8988T (cell line): ENCODE measurements at regions not wholly inside any gene's neighbourhood (a gene's known extent, or its start where the extent isn't known, plus 50 kb on each side); places are given as distances from the start of the nearest gene placed in this dataset.

Source experiments
- DNase-seq: peaks from one replicate; pipeline ENCODE4 v3.0.0; 2011

- no peak for DNase-seq
These were observed 837.7 kb upstream of the ZNF608 start for GRCh38 chr5:125584140-125584520.

DNA sequence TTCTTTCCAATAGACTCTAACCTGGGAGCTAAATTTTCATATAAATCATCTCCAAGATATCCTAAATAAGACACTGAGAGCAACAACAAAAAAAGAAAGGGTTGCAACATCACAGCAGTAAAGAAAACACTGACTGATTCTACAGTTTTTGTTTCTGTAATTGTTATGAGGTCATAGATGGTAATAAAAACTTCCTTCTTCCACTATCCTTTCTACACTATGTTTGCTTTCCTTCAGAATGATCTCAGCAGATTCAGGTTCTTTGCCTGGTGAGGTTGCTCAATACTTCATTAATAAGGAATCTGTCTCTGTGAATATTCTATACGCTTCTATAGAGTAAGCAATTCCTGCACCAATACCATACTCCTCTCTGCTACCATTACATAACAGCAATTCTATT is 835.6 kb upstream of the GRAMD2B start:
- DNase-seq: no peak

- no peak for DNase-seq
These were observed 830.4 kb upstream of the GRAMD2B start for GRCh38 chr5:125592856-125593255.

GRCh38 chr5:125595095-125595494 is 828.1 kb upstream of the GRAMD2B start:
- DNase-seq: no peak

DNA sequence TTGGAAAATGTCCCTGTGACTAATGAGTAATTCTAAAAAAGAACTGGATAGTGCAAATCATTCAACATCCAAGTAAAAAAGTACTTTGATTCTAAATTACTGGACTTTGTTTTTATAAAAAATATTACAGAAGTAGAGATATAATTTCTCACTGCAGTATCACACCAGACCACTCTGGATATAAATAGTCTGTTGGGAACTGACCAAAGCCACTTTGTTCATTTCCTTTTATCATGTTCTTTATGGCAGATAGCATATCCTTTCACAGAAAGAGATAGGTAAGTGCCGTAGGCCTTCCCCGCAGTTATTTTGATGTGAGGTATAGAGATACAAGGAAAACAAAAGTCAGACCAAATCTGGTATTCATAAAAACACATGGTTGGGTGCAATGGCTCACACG is 827.4 kb upstream of the GRAMD2B start:
- no peak for DNase-seq

DNA sequence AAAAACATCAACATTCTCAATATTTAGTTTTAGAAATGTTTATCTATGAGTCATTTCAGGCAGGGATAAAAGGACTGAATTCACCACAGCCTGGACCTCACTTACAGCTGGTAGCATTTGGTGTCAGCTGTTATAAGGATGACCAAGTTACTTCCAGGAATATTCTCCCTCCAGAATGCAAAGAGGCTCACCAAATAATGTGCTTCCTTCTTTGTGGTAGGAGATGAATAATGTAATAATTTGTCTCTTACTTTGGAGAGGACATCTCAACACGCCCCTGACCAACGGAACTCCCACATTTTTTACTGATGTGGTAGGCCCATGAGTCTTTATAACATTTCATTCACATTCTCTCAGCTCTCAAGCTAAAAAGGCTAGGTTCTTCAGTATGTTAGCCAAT is 825.9 kb upstream of the GRAMD2B start:
- DNase-seq: no peak

DNA sequence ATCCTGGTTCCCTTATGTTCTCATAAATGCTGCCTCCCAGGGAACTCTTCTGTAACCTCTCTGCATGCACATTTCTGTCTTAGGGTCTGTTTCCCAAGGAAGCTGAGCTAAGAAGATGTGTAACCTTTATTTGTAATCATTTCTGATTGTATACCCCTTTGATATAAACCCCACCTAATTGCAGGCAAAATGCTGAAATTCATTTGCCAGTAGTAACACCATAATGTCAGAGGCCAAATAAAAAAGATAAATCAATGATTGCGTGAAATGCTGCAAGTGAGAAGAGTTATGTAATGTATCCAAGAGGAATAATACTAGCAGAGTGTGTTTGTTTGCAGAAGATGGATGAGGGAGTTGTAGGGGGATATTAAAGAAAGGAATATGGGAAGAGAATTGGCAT is 822.6 kb upstream of the GRAMD2B start:
- DNase-seq: no peak

GRCh38 chr5:125602184-125602583 is 821.0 kb upstream of the GRAMD2B start:
- DNase-seq: no peak

DNA sequence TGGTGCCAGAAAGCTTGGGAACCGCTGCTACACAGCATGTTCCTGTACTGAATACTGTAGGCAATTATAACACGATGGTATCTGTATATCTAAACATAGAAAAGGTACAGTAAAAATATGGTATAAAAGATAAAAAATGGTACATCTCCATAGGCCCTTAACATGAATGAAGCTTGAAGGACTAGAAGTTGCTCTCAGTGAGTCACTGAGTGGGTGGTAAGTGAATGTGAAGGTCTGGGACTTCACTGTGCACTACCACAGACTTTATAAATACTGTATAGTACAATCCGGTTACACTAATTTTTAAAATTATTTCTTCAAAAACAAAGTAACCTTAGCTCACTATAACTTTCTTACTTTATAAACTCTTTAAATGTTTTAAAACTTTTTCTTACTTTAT is 819.9 kb upstream of the GRAMD2B start:
- DNase-seq: no peak

- DNase-seq: no peak
These were observed 819.1 kb upstream of the GRAMD2B start for GRCh38 chr5:125604104-125604503.

GRCh38 chr5:125607018-125607417 is 816.2 kb upstream of the GRAMD2B start:
- DNase-seq: no peak

- DNase-seq: no peak
These were observed 814.2 kb upstream of the GRAMD2B start for GRCh38 chr5:125609011-125609410.

DNA sequence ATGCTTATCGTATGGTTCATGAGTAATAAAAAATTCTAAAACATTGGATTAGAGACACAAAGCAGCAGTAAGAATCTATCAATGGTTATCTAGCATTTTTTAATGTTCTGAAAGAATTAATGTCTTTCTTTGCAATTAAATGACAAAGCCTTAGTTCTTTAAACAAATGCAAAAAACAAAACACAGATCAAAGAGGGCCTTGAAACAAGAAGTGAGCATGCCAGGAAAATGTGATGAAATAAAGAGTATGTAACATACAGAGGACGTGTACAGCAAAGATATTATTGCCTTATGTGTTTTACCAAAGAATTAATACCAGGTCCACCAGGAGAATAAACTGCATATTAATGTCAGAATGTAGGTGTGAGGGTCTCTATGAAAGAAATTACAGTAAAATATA is 812.3 kb upstream of the GRAMD2B start:
- no peak for DNase-seq

GRCh38 chr5:125611541-125611940 is 811.7 kb upstream of the GRAMD2B start:
- DNase-seq: no peak

GRCh38 chr5:125612181-125612721 is 811.0 kb upstream of the GRAMD2B start:
- no peak for DNase-seq

DNA sequence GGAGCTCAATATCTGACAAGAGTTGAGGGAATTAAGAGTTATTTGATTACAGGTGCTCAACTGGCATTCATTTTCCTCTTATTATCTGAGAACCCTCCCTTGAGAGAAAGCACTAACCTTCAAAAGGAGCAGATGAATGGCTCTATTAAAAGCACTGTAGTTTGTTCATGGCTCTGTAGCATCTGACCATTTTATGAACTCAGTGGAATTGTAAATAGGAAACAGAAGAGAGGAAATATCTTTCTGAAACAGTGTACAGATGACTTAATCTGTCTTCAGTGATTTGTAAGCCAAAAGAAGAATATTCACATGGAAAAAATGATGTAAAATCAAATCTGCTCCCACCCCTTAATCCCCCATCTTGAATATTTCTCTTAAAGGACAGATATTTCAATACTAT is 810.4 kb upstream of the GRAMD2B start:
- DNase-seq: no peak

- DNase-seq: no peak
These were observed 793.0 kb upstream of the GRAMD2B start for GRCh38 chr5:125630237-125630636.

DNA sequence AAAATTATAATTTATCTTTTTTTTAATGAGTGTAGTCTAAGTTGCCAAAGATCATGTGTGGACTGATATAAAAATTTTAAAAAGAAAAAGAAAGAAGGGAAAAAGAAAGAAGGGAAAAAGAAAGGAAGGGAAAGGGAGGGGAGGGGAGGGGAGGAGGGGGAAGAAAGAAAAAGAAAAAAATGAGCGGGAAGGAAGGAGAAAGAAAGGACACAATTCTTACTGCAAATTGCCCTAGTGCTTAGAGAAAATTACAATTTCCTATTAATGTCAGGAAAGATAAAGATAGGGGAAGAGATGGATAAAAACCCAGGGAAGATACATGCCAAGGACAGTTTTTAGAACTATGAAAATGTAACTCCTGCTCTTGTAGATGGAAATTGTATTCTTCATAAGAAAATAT is 789.7 kb upstream of the GRAMD2B start:
- DNase-seq: no peak

GRCh38 chr5:125634216-125634835 is 788.9 kb upstream of the GRAMD2B start:
- DNase-seq: no peak

- DNase-seq: no peak
These were observed 783.4 kb upstream of the GRAMD2B start for GRCh38 chr5:125639858-125640257.

GRCh38 chr5:125652761-125653160 is 770.4 kb upstream of the GRAMD2B start:
- DNase-seq: no peak

GRCh38 chr5:125654392-125654791 is 768.8 kb upstream of the GRAMD2B start:
- DNase-seq: no peak

DNA sequence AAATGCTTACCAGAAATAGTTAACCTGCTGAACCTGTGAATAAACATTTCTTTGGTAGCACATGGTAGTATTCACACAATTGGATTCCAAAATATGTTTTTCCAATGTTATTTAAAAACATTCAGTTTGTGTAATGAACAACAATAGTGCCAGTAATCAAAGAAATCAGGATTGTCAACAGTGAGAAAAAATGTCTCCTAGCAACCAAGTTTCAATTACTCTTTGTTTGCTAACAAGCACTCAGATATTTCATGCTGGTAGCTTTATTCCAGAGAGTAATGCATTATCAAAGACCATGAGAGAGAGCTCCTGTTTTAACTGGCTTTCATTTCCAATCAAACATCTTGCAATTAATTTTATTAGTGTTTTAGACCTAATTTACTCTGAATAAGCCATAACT is 768.1 kb upstream of the GRAMD2B start:
- DNase-seq: no peak

DNA sequence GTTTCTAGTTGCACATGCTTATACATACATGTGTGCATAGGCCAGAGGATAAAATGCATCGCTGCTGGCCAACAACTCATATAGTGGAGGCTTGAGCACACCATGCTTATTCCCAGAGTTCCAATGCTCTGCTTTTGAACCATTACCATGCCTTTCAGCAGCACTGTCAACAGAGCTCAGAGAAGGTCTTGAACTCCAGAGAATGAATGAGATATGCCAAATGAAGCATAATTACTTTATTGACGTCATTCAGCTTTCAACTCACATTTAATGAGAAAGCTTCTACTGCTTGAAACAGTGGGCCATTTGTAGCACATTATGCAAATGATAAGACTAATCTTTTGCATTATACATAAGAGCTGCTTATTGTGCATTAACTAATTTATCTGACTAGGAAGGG is 765.3 kb upstream of the GRAMD2B start:
- DNase-seq: no peak

DNA sequence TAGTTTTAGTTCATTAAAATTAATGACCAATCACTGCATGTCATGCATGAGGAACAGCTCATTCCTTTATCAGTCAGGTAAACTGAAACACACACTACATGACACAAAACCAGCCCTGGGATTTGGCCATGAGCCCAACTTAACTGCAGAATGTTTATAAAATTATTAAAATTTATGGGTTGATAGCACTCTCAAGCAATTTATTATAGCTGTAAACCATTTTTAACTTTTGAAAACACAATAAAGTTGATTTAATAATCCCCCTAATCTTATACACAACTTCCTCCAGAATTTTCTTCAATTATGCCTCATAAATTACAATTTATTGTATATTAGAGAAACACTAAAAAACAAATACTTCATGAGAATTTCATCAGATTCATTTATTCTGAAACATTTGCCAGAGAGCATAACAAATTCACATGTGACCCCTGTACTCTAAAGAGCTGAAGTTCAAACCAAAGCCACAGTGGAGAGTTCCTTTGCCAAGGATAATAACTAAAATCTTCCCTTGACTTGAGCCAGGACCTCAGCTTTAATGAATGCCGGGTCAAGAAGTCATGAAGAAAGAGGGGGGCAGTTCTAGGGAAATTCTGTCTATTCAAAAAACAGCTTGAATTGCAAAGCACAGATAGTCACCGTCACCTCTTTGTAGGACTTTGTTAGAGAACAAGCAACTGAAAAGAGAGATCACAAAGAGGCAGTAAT is 763.7 kb upstream of the GRAMD2B start:
- DNase-seq: no peak
